ENCODE measurements at regions not wholly inside any gene's neighbourhood (a gene's known extent, or its start where the extent isn't known, plus 50 kb on each side); places are given as distances from the start of the nearest gene placed in this dataset.

DNA sequence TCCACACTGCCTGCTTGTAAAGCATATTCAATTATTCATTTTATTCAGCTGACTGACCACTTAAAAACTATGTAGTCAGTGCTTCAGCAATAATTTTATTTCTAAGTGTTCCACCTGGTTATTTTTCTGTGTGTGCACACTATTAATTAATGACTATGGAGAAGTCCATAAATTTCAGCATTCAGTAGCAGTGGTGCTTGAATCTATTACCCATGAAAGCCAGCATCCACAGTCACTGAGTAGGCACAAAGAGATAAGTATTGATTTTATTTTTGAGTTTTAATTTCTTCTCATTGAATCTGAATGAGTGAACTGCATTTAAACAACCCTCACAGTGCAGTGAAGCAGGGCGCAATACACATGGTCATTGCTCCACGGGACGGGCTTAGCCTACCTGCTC lies 643.1 kb downstream of the GALC start:
- Mint-ChIP-seq H3K9me3 (ENCODE audit: unreplicated experiment) (no peaks in the 10 kb centered on the region), H3K4me1 (ENCODE audit: low read depth, unreplicated experiment) (peaks cover 8% of the 10 kb centered on the region), H3K4me3 (ENCODE audit: unreplicated experiment) (no peak overlapping the region), H3K27ac (ENCODE audit: unreplicated experiment) (no peak overlapping the region), H3K27me3 (ENCODE audit: unreplicated experiment) (peaks cover 2% of the 10 kb centered on the region), H3K36me3 (ENCODE audit: unreplicated experiment) (no peaks in the 10 kb centered on the region)
- no peak for TF ChIP-seq CTCF (IDR thresholded peaks at IDR 0.05; ENCODE audit: partially characterized antibody, unreplicated experiment)
- no peak for DNase-seq

DNA sequence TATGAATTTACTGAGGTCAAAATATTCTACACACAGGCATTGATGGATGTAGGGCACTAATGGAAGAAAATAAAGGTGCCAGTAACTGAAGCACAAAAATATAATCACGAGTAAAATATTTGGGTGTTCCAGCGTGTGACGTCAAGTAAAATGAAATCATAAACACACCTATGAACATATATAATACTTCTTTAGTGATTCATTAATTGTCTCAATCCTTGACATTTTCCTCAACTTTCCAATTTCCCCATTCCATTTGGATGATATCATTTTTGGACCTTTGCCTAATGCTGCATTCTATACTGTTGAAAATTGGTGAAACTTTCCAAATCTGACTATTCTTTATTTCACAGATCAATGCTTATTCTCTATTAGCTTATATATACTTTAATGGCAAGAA lies 649.3 kb downstream of the GALC start:
- no peak for TF ChIP-seq CTCF (IDR thresholded peaks at IDR 0.05; ENCODE audit: partially characterized antibody, unreplicated experiment)
- Mint-ChIP-seq H3K36me3 (ENCODE audit: unreplicated experiment) (no peaks in the 10 kb centered on the region), H3K9me3 (ENCODE audit: unreplicated experiment) (no peaks in the 10 kb centered on the region), H3K27ac (ENCODE audit: unreplicated experiment) (no peak overlapping the region), H3K27me3 (ENCODE audit: unreplicated experiment) (no peaks in the 10 kb centered on the region), H3K4me3 (ENCODE audit: unreplicated experiment) (no peak overlapping the region), H3K4me1 (ENCODE audit: low read depth, unreplicated experiment) (peaks cover 8% of the 10 kb centered on the region)
- DNase-seq: no peak

- H3K9me3 Mint-ChIP-seq (ENCODE audit: unreplicated experiment): no peaks in the 10 kb centered on the region
Measured at GRCh38 chr14:87334997-87335685, 657.8 kb downstream of the GALC start.

DNA sequence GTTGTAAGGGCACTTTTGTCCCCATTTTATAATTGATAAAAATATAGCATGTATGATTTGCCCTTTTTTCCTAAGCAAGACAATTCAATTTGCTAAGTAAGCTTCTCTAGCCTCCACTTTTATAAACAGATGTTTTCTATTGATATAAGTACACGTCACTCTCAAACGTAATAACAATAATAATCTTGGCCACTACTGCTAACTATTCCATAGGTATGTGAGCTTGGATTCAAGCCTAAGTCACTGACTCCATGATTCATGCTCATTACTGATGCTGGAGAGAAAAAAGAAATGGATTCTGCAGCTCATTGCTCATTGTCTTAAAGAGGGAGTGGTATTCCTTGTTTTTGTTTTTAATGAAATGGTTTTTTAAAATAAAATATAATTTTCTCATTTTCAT lies 661.0 kb downstream of the GALC start:
- no peak for TF ChIP-seq CTCF (IDR thresholded peaks at IDR 0.05; ENCODE audit: partially characterized antibody, unreplicated experiment)
- Mint-ChIP-seq H3K27me3 (ENCODE audit: unreplicated experiment) (no peaks in the 10 kb centered on the region), H3K4me3 (ENCODE audit: unreplicated experiment) (no peak overlapping the region), H3K9me3 (ENCODE audit: unreplicated experiment) (no peaks in the 10 kb centered on the region), H3K36me3 (ENCODE audit: unreplicated experiment) (peaks cover 4% of the 10 kb centered on the region), H3K27ac (ENCODE audit: unreplicated experiment) (no peak overlapping the region), H3K4me1 (ENCODE audit: low read depth, unreplicated experiment) (peaks cover 14% of the 10 kb centered on the region)
- DNase-seq: no peak

More at GRCh38 chr14:87334997-87335685, 657.8 kb downstream of the GALC start:
- no peak for DNase-seq
- Mint-ChIP-seq H3K27ac (ENCODE audit: unreplicated experiment) (no peak overlapping the region), H3K36me3 (ENCODE audit: unreplicated experiment) (peaks cover 4% of the 10 kb centered on the region), H3K27me3 (ENCODE audit: unreplicated experiment) (no peaks in the 10 kb centered on the region), H3K4me3 (ENCODE audit: unreplicated experiment) (no peak overlapping the region), H3K4me1 (ENCODE audit: low read depth, unreplicated experiment) (peaks cover 12% of the 10 kb centered on the region)
- no peak for TF ChIP-seq CTCF (IDR thresholded peaks at IDR 0.05; ENCODE audit: partially characterized antibody, unreplicated experiment)

- Mint-ChIP-seq H3K27ac (ENCODE audit: unreplicated experiment) (no peak overlapping the region), H3K9me3 (ENCODE audit: unreplicated experiment) (peaks cover 2% of the 10 kb centered on the region), H3K27me3 (ENCODE audit: unreplicated experiment) (no peaks in the 10 kb centered on the region), H3K4me1 (ENCODE audit: low read depth, unreplicated experiment) (peaks cover 14% of the 10 kb centered on the region), H3K36me3 (ENCODE audit: unreplicated experiment) (no peaks in the 10 kb centered on the region), H3K4me3 (ENCODE audit: unreplicated experiment) (no peak overlapping the region)
- no peak for DNase-seq
- TF ChIP-seq CTCF (IDR thresholded peaks at IDR 0.05; ENCODE audit: partially characterized antibody, unreplicated experiment): no peak
Measured at GRCh38 chr14:87325741-87326140, 667.2 kb downstream of the GALC start.

All from glutamatergic neuron (in vitro differentiated cells).